Thymus (tissue), 11 donors: ENCODE measurements at regions not wholly inside any gene's neighbourhood (a gene's known extent, or its start where the extent isn't known, plus 50 kb on each side); places are given as distances from the start of the nearest gene placed in this dataset.

Experiments
- DNase-seq, 9 donors: peaks; one replicate each; pipeline ENCODE4 v3.0.0-alpha.2; 2013; ENCODE audit warnings: low spot score in 9 of 9, low read depth in 6 of 9, missing footprints in 1 of 9
- H3K27ac ChIP-seq, 2 donors: one replicate each; pipeline ENCODE4 v1.5.1; 2013; ENCODE audit warnings: control low read depth in 1 of 2, low read depth in 1 of 2, low read length in 1 of 2, mild to moderate bottlenecking in 1 of 2, moderate library complexity in 1 of 2
- H3K27me3 ChIP-seq, 2 donors: one replicate each; pipeline ENCODE4 v1.5.1; 2013; ENCODE audit warnings: low read length in 1 of 2; ENCODE audit not compliant: control insufficient read depth in 2 of 2, insufficient read depth in 1 of 2
- H3K36me3 ChIP-seq, 2 donors: one replicate each; pipeline ENCODE4 v1.5.1; 2013; ENCODE audit warnings: low read length in 1 of 2, mild to moderate bottlenecking in 1 of 2, moderate library complexity in 1 of 2; ENCODE audit not compliant: control insufficient read depth in 2 of 2, insufficient read depth in 2 of 2
- H3K4me1 ChIP-seq, 2 donors: one replicate each; pipeline ENCODE4 v1.5.1; 2013; ENCODE audit warnings: low read length in 2 of 2; ENCODE audit not compliant: control insufficient read depth in 2 of 2, insufficient read depth in 2 of 2
- H3K4me3 ChIP-seq, 2 donors: one replicate each; pipeline ENCODE4 v1.5.1; 2013; ENCODE audit warnings: low read length in 2 of 2, control low read depth in 1 of 2, mild to moderate bottlenecking in 1 of 2
- H3K9me3 ChIP-seq, 2 donors: one replicate each; pipeline ENCODE4 v1.5.1; 2013; ENCODE audit warnings: low read length in 1 of 2, mild to moderate bottlenecking in 1 of 2; ENCODE audit not compliant: control insufficient read depth in 2 of 2, insufficient read depth in 1 of 2
- WGBS: extraction: QIAGEN DNeasy Blood & Tissue Kit; methylation state at CpG from one replicate; pipeline ENCODE4 v1.1.7; 2013; 5-methylcytosine and 5-hydroxymethylcytosine counted together
- donor health status: healthy.

DNA sequence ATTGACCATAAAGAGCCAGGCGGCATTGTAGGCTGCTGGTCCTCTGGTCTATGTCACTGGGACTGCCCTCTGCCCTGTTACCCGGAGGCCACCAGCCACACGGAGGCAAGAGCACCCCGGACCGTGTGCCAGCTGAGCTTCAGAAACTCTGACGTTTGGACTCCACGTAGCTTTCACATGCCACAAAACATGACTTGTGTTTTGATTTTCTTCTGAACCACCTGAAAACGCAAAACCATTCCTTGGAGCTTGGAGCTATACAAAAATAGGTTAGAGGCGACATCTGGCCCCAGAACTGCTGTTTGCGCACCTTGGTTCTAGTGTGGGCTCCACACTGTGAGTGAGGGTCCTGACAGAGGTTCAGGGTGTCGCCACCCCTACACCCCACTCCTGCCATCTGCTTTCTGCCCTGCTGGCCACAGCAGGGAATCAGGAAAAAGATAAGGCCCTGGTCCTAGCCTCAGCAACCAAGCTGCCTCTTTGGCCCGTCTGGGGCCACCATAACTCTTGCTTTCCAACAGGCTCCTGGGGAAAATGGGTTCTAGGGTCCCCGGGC is 151.3 kb upstream of the IRX2 start:
- no peaks in the 10 kb centered on the region for H3K36me3 ChIP-seq
- 95% methylated on average over 13 of the region's 13 CpGs for WGBS
- no peaks in the 10 kb centered on the region for H3K4me1 ChIP-seq
- no peaks in the 10 kb centered on the region for H3K9me3 ChIP-seq
- DNase-seq: no peak
- no peak overlapping the region for H3K4me3 ChIP-seq
- no peaks in the 10 kb centered on the region for H3K27me3 ChIP-seq
- H3K27ac ChIP-seq: no peak overlapping the region

DNA sequence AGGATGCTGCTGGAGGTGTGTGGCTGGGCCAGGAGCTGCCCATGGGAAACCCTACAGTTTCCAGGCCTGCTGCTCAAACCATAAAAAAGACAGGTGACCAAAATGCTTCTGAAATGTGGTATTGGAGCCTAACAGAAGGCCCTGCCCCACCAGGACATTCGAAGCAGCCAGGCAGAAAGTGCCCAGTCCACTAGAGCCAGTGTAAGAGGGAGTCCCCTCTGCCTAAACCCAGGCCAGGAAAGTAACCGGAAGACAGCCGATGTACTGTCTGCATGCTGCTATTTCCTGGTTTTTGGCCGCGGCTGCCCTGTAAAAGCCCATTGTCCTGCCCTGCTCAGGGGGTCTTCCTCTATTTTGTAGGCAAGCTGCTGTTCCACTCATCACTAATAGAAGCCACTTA is 150.7 kb upstream of the IRX2 start:
- Histone ChIP-seq H3K4me3 (no peak overlapping the region), H3K4me1 (no peaks in the 10 kb centered on the region), H3K36me3 (no peaks in the 10 kb centered on the region), H3K27me3 (no peaks in the 10 kb centered on the region), H3K9me3 (no peaks in the 10 kb centered on the region), H3K27ac (no peak overlapping the region)
- WGBS: 44% methylated on average over 5 of the region's 5 CpGs
- DNase-seq: no peak

DNA sequence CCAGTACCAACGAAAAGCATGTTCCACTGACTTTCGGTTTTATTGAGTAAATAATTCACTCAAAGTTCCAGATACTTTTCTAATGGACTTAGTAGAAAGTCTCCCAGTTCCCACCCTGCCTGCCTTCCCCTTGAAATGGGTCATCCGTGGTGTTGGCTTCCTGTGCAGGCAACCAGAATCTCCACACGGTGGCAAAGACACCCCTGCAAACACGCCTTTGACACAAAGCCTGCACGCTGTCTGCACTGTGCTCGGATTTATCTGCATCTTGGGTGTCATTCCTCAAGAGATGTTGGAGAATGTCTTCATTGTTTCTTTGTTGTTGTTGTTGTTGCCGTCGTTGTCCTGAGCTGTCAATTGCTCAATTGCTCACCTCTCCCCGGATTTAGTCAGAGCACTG is 150.0 kb upstream of the IRX2 start:
- Histone ChIP-seq H3K9me3 (no peaks in the 10 kb centered on the region), H3K4me1 (no peaks in the 10 kb centered on the region), H3K36me3 (no peaks in the 10 kb centered on the region), H3K27me3 (no peaks in the 10 kb centered on the region), H3K27ac (no peak overlapping the region), H3K4me3 (no peak overlapping the region)
- WGBS: 89% methylated on average over 10 of the region's 10 CpGs
- DNase-seq: no peak

DNA sequence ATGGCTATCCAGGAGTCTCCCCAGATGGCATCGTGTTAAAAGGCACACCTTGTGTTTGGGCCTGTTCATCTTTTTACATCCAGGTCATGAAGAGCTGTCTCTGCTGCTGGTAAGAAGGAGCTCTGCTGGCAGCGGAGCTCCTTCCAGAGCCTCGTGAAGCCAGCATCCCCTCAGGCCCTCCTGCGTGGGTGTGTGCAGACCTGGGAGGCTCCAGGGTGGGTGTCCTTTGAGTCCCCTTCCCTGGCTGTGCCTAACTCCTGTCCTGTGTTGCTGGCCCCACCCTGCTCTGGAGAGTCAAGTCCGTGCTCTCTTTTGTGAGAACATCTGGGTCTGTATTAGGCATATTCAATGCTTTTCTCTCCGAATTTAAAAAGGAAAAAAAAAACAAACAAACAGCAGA is 149.6 kb upstream of the IRX2 start:
- no peak for DNase-seq
- WGBS: 93% methylated on average over 6 of the region's 6 CpGs
- H3K4me1 ChIP-seq: no peaks in the 10 kb centered on the region
- H3K36me3 ChIP-seq: no peaks in the 10 kb centered on the region
- H3K9me3 ChIP-seq: no peaks in the 10 kb centered on the region
- no peaks in the 10 kb centered on the region for H3K27me3 ChIP-seq
- H3K4me3 ChIP-seq: no peak overlapping the region
- H3K27ac ChIP-seq: no peak overlapping the region

DNA sequence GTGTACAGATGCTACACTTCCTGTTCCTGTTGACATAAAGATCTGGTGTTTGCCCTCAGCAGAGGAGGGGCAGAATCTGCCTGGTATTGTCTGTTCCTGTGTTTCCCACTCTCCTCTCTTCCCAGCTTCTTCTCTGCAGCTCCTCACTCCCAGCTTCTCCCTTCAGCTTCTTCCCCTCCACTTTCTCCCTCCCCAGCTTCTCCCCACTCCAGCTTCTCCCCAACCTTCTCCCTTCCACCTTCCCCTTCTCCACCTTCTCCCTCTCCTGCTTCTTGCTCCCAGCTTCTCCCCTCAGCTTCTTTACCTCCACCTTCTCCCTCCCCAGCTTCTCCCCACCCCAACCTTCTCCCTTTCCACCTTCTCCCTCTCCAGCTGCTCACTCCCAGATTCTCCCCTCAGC is 148.9 kb upstream of the IRX2 start:
- no peak for DNase-seq
- Histone ChIP-seq H3K27me3 (no peaks in the 10 kb centered on the region), H3K36me3 (no peaks in the 10 kb centered on the region), H3K4me1 (no peaks in the 10 kb centered on the region), H3K9me3 (no peaks in the 10 kb centered on the region), H3K4me3 (no peak overlapping the region), H3K27ac (no peak overlapping the region)

DNA sequence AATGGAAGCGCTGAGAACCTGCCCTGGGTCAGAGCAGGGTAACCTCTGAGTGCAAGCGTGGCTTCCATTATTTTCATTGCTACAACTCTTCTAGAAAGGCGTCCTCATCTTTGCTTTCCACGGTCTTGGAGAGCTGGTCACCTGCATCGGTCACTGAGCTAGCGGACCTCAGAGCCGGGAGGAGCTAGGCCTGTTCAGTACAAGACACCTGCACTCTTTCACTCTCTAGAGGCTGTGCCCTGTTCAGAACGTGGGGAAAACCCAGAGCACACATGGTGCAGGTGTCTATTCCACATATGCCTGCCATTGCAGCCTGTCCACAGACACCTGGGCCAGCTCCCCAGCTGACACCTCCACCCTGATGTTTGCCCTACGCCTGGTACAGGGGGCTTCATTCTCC is 147.8 kb upstream of the IRX2 start:
- no peak overlapping the region for H3K27ac ChIP-seq
- H3K4me3 ChIP-seq: no peak overlapping the region
- no peaks in the 10 kb centered on the region for H3K9me3 ChIP-seq
- no peaks in the 10 kb centered on the region for H3K36me3 ChIP-seq
- H3K4me1 ChIP-seq: no peaks in the 10 kb centered on the region
- no peak for DNase-seq
- 91% methylated on average over 9 of the region's 9 CpGs for WGBS
- no peaks in the 10 kb centered on the region for H3K27me3 ChIP-seq

DNA sequence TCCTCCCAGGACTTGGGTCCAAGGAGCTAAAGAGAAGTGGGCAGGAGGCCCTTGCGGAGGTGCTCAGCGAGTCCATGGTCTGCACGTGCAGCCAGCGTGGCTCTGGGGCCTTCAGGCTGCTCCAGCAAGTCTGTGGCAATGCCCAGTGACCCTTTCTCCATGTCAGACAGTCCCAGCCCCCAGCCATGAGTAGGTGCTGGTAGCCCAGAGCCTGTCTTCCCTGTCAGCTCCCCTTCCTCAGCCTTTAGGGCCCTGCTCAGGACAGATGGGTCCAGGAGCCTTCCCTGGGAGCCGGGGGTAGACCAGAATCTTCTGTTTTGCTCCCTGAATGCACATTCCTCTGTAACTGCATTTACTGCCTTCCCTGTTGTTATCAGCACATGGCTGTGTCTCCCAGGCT is 147.2 kb upstream of the IRX2 start:
- H3K27ac ChIP-seq: no peak overlapping the region
- no peak for DNase-seq
- H3K4me3 ChIP-seq: no peak overlapping the region
- 77% methylated on average over 5 of the region's 5 CpGs for WGBS
- no peaks in the 10 kb centered on the region for H3K4me1 ChIP-seq
- H3K27me3 ChIP-seq: no peaks in the 10 kb centered on the region
- no peaks in the 10 kb centered on the region for H3K9me3 ChIP-seq
- no peaks in the 10 kb centered on the region for H3K36me3 ChIP-seq

DNA sequence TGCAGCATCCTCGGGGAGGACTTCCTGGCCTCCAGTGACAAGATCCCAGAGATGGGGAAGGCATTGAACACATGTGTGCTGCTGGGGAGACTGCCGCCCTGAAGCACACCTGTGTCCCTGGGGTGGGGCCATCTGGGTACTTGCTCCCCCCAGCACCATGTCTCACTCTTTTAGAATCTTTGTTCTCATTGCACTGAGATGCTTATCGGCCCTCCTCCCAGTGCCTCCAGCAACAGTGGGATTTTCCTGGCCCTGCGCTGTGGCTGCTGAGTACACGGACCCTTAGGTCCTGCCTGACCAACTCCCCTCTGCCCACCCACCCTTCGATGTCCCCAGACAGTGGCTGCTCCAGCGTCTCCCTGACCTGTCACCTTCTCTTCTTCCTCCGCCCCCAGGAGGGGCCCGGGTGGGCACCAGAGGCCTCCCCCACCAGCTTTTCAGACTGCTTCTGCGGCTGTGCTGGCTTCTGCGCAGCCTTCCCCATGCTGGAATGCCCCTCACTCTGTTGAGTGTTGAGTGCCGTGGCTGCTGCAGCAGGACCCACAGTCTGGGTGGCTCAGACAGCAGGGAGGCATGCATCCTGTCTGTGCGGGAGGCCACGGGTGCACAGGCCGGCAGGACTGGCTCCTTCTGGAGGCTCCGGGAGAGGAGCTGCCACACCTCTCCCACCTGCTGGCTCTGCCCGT is 145.9 kb upstream of the IRX2 start:
- WGBS: 83% methylated on average over 17 of the region's 17 CpGs
- Histone ChIP-seq H3K9me3 (no peaks in the 10 kb centered on the region), H3K27ac (no peak overlapping the region), H3K27me3 (no peaks in the 10 kb centered on the region), H3K4me3 (no peak overlapping the region), H3K4me1 (no peaks in the 10 kb centered on the region), H3K36me3 (no peaks in the 10 kb centered on the region)
- no peak for DNase-seq

DNA sequence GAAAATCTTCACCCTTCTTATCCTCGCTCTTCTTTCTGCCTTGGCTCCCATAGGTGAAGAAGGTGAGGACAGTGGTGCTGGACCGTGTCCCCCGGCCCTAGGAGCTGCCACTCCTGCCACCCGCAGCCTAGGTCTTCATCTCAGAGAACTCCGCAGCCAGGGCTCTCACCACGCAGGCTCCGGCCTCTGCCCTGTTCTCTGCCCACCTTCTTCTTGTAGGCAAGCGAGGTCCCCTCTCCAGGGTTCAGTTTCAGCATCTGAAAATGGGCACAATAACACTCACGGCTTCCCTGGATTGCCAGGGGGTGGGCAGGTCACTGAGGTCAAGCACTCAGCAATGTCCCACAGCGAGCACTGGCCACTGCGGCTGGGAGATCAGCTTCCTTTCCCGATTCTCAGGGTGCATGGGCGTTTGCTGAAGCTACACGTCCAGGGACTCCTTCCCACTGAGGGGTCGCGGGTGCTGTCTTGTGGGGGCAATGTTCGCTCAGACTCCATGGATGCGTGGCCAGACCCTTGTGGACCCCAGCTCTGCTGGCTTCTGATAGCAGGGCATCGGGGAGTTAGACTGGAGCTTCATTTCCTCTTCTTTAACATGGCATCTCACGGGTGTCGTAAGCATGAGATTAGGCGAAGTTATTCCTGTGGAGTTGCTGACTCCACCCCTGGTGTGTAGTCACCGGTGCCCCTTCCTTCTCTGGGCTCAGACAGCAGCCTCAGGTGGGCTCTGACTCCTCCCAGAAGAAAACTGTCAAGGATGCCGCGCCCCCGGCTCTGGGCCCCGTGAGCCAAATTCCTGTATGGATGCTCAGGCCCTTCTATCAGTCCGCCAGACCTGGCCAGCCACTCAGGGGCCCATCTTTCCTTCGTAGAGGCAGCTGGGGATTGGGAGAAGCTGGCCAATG is 145.1 kb upstream of the IRX2 start:
- H3K9me3 ChIP-seq: no peaks in the 10 kb centered on the region
- WGBS: 89% methylated on average over 29 of the region's 29 CpGs
- H3K4me3 ChIP-seq: no peak overlapping the region
- H3K27me3 ChIP-seq: no peaks in the 10 kb centered on the region
- H3K27ac ChIP-seq: no peak overlapping the region
- no peak for DNase-seq
- H3K36me3 ChIP-seq: no peaks in the 10 kb centered on the region
- H3K4me1 ChIP-seq: no peaks in the 10 kb centered on the region
